CD14-positive monocyte (primary cell): ENCODE measurements at regions not wholly inside any gene's neighbourhood (a gene's known extent, or its start where the extent isn't known, plus 50 kb on each side); places are given as distances from the start of the nearest gene placed in this dataset.

Experiments used
- DNase-seq, 3 donors: peaks; one replicate each; pipeline ENCODE4 v3.0.0-alpha.2; 2011 to 2022
- H2AFZ ChIP-seq: 2 replicates; pipeline ENCODE4 v1.6.0; 2012; ENCODE audit warnings: mild to moderate bottlenecking, low read depth, low read length, inconsistent platforms; ENCODE audit not compliant: insufficient read depth, poor library complexity, severe bottlenecking
- H3K27ac ChIP-seq, 2 donors: 1 replicate in 1 of 2; 2 replicates in 1 of 2; pipeline ENCODE4 v1.5.1; 2012 to 2013; ENCODE audit warnings: low read length in 2 of 2, control low read depth in 1 of 2, inconsistent platforms in 1 of 2, low read depth in 1 of 2, mild to moderate bottlenecking in 1 of 2
- H3K27me3 ChIP-seq, 2 donors: one replicate each; pipeline versions ENCODE4 v1.6.0 to v1.6.1; 2011 to 2013; ENCODE audit warnings: low read length in 2 of 2; ENCODE audit not compliant: control insufficient read depth in 2 of 2, insufficient read depth in 2 of 2
- H3K36me3 ChIP-seq, 2 donors: replicated peaks in 1 of 2; 1 replicate in 1 of 2; 2 replicates in 1 of 2; pipeline versions ENCODE4 v1.5.1 to v1.6.1; 2012 to 2013; ENCODE audit warnings: low read length in 2 of 2, control low read depth in 1 of 2, inconsistent platforms in 1 of 2, mild to moderate bottlenecking in 1 of 2; ENCODE audit not compliant: insufficient read depth in 2 of 2, control insufficient read depth in 1 of 2
- H3K4me1 ChIP-seq, 2 donors: 1 replicate in 1 of 2; 2 replicates in 1 of 2; pipeline versions ENCODE4 v1.5.1 to v1.6.1; 2012 to 2013; ENCODE audit warnings: low read length in 2 of 2, control low read depth in 1 of 2, inconsistent platforms in 1 of 2, mild to moderate bottlenecking in 1 of 2, moderate library complexity in 1 of 2; ENCODE audit not compliant: insufficient read depth in 2 of 2, control insufficient read depth in 1 of 2
- H3K4me2 ChIP-seq: replicated peaks from 2 replicates; pipeline ENCODE3; 2012; ENCODE audit warnings: low read length, moderate library complexity, mild to moderate bottlenecking; ENCODE audit not compliant: poor library complexity, severe bottlenecking; ENCODE audit errors: extremely low read depth
- H3K4me3 ChIP-seq, 3 experiments: fragments of 200-600 bp in 1 of 3; sonication (generic) in 1 of 3; replicated peaks in 1 of 3; 1 replicate in 2 of 3; 2 replicates in 1 of 3; pipeline ENCODE4 v1.5.1; 2011 to 2013; ENCODE audit warnings: low read length in 3 of 3, mild to moderate bottlenecking in 3 of 3, control low read depth in 2 of 3, low read depth in 2 of 3, inconsistent platforms in 1 of 3, moderate library complexity in 1 of 3
- H3K79me2 ChIP-seq: 2 replicates; pipeline ENCODE4 v1.6.0; 2012; ENCODE audit warnings: mild to moderate bottlenecking, control low read depth, inconsistent platforms, low read length, moderate library complexity; ENCODE audit not compliant: insufficient read depth
- H3K9ac ChIP-seq: 2 replicates; pipeline ENCODE4 v1.6.0; 2017; ENCODE audit warnings: low read length, mild to moderate bottlenecking; ENCODE audit not compliant: insufficient read depth, poor library complexity, severe bottlenecking
- H3K9me3 ChIP-seq, 2 donors: replicated peaks in 1 of 2; 1 replicate in 1 of 2; 2 replicates in 1 of 2; pipeline versions ENCODE4 v1.5.1 to v1.6.1; 2012 to 2013; ENCODE audit warnings: low read length in 2 of 2, control low read depth in 1 of 2; ENCODE audit not compliant: control insufficient read depth in 1 of 2, insufficient read depth in 1 of 2
- H4K20me1 ChIP-seq: 2 replicates; pipeline ENCODE4 v1.6.0; 2012; ENCODE audit warnings: mild to moderate bottlenecking, low read length, control low read depth, moderate library complexity; ENCODE audit not compliant: insufficient read depth
- H3K27ac Mint-ChIP-seq, 7 donors: one replicate each; pipeline ENCODE4 v1.8.0; 2020; ENCODE audit warnings: mild to moderate bottlenecking in 7 of 7, mixed read lengths in 7 of 7, moderate library complexity in 6 of 7, inconsistent platforms in 2 of 7
- H3K27me3 Mint-ChIP-seq, 3 donors: one replicate each; pipeline ENCODE4 v1.8.0; 2021 to 2022; ENCODE audit warnings: low read depth in 3 of 3, mild to moderate bottlenecking in 3 of 3, mixed read lengths in 3 of 3, moderate library complexity in 3 of 3, inconsistent platforms in 1 of 3
- H3K36me3 Mint-ChIP-seq, 2 donors: one replicate each; pipeline ENCODE4 v1.8.0; 2020; ENCODE audit warnings: mixed read lengths in 2 of 2, inconsistent platforms in 1 of 2, mild to moderate bottlenecking in 1 of 2
- H3K4me1 Mint-ChIP-seq: one replicate; pipeline ENCODE4 v1.8.0; 2020; ENCODE audit warnings: mild to moderate bottlenecking, mixed read lengths
- H3K4me3 Mint-ChIP-seq, 2 donors: one replicate each; pipeline ENCODE4 v1.8.0; 2020; ENCODE audit warnings: mild to moderate bottlenecking in 2 of 2, mixed read lengths in 2 of 2, moderate library complexity in 1 of 2
- H3K9me3 Mint-ChIP-seq, 7 donors: one replicate each; pipeline ENCODE4 v1.8.0; 2020 to 2022; ENCODE audit warnings: mixed read lengths in 7 of 7, mild to moderate bottlenecking in 6 of 7, moderate library complexity in 6 of 7, inconsistent platforms in 2 of 7
- CTCF ChIP-seq: fragments of 200-600 bp; IDR thresholded peaks from one replicate; pipeline ENCODE4 v1.8.0; 2022; ENCODE audit warnings: antibody characterized with exemption, mild to moderate bottlenecking
- WGBS: methylation state at CpG from one replicate; pipeline ENCODE4 v1.1.5; 2013; ENCODE audit warnings: missing lambda C conversion rate; ENCODE audit not compliant: insufficient coverage; 5-methylcytosine and 5-hydroxymethylcytosine counted together
- intact Hi-C, 2 donors: fragments of 100-400 bp; cut with micrococcal nuclease; formaldehyde crosslinking; loops; one replicate each; pipeline versions ENCODE4 v1.15.0 to v1.15.1; 2023

DNA sequence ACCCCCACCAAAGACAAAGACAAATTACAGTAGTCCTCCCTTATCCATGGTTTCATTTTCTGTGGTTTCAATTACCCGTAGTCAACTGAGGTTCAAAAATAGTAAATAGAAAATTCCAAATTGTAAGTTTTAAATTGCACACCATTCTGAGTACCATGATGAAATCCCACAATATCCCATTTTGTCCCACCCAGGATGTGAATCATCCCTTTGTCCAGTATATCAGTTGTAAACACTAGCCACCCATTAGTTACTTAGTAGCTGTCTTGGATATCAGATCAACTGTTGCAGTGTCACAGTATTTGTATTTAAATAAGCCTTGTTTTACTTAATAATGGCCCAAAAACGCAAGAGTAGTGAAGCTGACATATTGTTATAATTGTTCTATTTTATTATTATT lies 364.0 kb upstream of the ARID1B start:
- no peak overlapping the region for H3K4me3 ChIP-seq
- Mint-ChIP-seq H3K27ac (no peak overlapping the region), H3K36me3 (no peaks in the 10 kb centered on the region), H3K27me3 (peaks cover 0 to 3% (median 2%) of the 10 kb centered on the region in 3 donors), H3K4me1 (no peaks in the 10 kb centered on the region), H3K9me3 (peaks cover 0 to 6% (median 1%) of the 10 kb centered on the region in 7 donors), H3K4me3 (no peak overlapping the region)
- TF ChIP-seq CTCF: no peak
- no CpG with 5 or more reads among the region's 2 CpGs for WGBS
- H3K36me3 ChIP-seq: no peaks in the 10 kb centered on the region
- no peaks in the 10 kb centered on the region for H3K4me1 ChIP-seq
- no peaks in the 10 kb centered on the region for H3K27me3 ChIP-seq
- H3K4me2 ChIP-seq: no peak overlapping the region
- H4K20me1 ChIP-seq: no peaks in the 10 kb centered on the region
- no peak overlapping the region for H3K9ac ChIP-seq
- no peaks in the 10 kb centered on the region for H3K9me3 ChIP-seq
- H2AFZ ChIP-seq: no peak overlapping the region
- intact Hi-C loops: no loop called here
- no peak overlapping the region for H3K27ac ChIP-seq
- no peak for DNase-seq
- H3K79me2 ChIP-seq: no peaks in the 10 kb centered on the region

DNA sequence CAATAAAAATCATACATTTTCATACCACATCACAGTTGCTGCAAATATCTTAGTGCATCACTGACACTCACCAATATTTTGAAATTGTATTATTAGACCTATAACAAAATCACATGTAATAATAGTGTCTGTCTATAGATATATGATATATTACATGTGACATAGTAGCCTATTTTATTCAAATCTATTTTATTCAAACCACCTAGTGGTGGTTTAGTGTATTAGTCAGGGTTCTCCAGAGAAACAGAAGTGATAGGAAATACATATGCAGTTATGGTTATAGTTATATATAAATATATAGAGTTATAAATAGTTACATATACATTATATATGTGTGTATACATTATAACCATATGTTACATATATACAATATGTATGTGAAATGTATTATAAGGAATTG lies 366.5 kb upstream of the ARID1B start:
- H4K20me1 ChIP-seq: no peaks in the 10 kb centered on the region
- H3K27ac ChIP-seq: no peak overlapping the region
- Mint-ChIP-seq H3K27ac (no peak overlapping the region), H3K4me1 (no peaks in the 10 kb centered on the region), H3K36me3 (no peaks in the 10 kb centered on the region), H3K27me3 (peaks cover 0 to 3% (median 2%) of the 10 kb centered on the region in 3 donors), H3K4me3 (no peak overlapping the region), H3K9me3 (peaks cover 0 to 6% (median 2%) of the 10 kb centered on the region in 7 donors)
- no peak overlapping the region for H3K9ac ChIP-seq
- no peaks in the 10 kb centered on the region for H3K36me3 ChIP-seq
- H2AFZ ChIP-seq: no peak overlapping the region
- no peaks in the 10 kb centered on the region for H3K27me3 ChIP-seq
- no peaks in the 10 kb centered on the region for H3K79me2 ChIP-seq
- no peaks in the 10 kb centered on the region for H3K4me1 ChIP-seq
- intact Hi-C loops: no loop called here
- peak; percentile 37 for TF ChIP-seq CTCF
- H3K4me2 ChIP-seq: no peak overlapping the region
- H3K9me3 ChIP-seq: no peaks in the 10 kb centered on the region
- DNase-seq: no peak
- no peak overlapping the region for H3K4me3 ChIP-seq
